ENCODE measurements at regions not wholly inside any gene's neighbourhood (a gene's known extent, or its start where the extent isn't known, plus 50 kb on each side); places are given as distances from the start of the nearest gene placed in this dataset.
A peak's percentile ranks its signal among the peaks of the same experiment; 100 is the strongest.
"Not testable (repeated sequence)": the region's sequence is repeated elsewhere in the genome, so short reads cannot be mapped to it uniquely, and the experiment has no call there.

DNA sequence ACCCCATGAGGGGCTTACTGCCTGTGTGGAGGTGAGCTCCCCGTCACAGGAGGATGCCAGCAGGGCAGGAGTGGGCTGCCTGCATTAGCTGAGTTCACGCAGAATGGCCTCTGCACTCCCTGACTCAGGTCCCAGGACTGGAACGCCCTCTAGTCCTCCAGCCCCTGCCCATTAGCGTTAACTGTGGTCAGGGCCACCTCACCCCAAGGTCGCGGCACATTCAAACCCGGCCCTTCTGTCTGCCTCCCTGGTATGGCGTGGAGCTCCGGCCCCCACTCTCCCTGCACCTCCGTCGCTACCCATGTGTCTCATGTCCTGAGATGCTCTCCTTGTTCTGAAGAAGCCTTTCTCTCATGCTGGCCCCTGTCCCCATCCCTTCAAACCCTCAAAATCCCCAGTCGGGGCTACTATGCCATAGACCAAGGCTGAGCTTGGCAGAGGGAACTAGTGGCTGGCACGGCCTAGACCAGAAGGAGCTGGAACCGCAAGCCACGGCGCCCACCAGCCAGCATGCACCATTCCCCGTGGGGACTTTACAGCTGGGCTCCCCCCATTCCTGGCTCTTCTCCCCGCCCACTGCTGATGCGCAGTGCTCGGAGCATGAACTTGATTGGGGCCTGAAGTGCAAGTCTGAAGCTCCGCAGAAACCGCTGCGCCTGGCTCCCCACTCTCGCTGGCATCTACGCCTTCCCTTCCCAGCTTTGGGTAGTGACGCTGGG, 79.5 kb upstream of the RTL6 start:
- DNase-seq (ENCODE audit: low read depth in 4 of 4, low spot score in 1 of 4), result no peak

GRCh38 chr22:44576311-44577260, 78.6 kb upstream of the RTL6 start:
- no peak for DNase-seq (ENCODE audit: low read depth in 4 of 4, low spot score in 1 of 4)

- no peak for DNase-seq (ENCODE audit: low read depth in 4 of 4, low spot score in 1 of 4)
Observed at GRCh38 chr22:44575381-44576268, 77.6 kb upstream of the RTL6 start.

DNA sequence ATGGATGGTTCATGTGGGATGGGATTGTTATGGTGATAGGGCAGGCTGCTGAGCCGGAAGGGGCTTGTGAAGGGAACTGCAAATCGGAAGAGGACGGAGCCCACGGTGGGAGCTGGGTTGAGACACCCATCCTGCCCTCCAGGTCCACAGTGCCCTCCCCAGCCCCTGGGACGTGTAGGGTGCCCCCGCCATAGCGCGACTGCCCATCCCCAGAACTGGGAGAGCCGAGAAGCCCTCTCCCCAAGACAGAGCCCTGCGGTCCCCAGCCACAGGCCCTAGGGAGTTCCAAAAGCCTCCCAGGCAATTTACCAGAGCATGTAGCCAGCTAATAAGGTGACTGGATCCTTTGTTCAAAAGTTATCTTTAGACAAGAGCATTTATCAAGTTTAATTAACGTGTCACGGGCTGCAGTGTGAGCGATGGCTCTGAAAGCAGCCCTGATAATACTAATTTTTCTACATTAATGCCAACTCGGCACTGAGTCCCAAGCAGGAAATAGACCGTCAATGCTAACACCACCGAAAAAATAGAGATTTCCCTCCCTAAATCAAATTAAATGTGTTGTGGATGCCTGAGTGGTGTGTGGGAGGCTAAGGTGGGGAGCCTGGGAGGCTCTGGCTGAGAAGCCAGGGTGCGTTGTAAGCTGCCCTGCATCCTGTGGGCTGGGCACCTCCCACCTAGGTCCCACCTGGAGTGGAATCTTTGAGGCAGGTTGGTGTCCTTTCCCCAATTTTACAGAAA, 76.8 kb upstream of the RTL6 start:
- DNase-seq (ENCODE audit: low read depth in 4 of 4, low spot score in 1 of 4), result no peak

DNA sequence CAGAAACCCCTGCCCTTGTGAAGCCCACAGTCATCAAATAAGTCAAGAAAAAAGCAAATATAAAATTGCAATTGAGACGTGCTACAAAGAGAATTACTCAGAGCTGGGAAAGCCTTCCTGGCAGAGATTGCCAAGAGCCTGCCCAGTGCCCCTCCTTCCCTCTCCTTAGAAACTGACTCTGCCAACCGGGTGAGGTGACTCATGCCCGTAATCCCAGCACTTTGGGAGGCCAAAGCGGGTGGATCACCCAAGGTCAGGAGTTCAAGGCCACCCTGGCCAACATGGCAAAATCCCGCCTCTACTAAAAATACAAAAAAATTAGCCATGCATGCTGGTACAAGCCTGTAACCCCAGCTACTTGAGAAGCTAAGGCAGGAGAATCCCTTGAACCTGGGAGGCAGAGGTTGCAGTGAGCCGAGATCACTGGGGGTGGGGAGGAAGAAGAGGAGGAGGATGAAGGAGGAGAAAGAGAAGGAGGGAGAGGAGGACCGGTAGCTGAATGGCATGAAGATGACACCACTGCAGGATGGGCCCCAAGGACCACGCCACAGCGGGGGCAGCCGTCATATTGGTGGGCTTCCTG, 76.1 kb upstream of the RTL6 start:
- DNase-seq (ENCODE audit: low read depth in 4 of 4, low spot score in 1 of 4), result no peak

DNA sequence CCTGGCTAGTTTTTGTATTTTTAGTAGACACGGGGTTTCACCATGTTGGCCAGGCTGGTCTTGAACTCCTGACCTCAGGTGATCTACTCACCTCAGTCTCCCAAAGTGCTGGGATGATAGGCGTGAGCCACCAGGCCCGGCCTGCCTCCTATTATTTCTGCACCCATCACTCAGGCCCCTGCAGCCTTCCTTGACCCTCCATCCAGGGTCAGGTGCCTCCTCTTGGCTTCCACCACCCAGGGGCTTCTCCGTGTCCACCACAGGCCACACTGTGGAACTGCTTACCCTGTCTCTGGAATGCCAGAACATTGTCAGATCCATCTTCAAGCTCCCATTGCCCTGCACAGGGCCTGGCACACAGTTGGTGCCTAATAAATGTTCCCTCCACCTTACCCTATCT, 75.4 kb upstream of the RTL6 start:
- no peak for DNase-seq (ENCODE audit: low read depth in 4 of 4, low spot score in 1 of 4)

GRCh38 chr22:44572414-44573207, 74.6 kb upstream of the RTL6 start:
- no peak for DNase-seq (ENCODE audit: low read depth in 4 of 4, low spot score in 1 of 4)

DNA sequence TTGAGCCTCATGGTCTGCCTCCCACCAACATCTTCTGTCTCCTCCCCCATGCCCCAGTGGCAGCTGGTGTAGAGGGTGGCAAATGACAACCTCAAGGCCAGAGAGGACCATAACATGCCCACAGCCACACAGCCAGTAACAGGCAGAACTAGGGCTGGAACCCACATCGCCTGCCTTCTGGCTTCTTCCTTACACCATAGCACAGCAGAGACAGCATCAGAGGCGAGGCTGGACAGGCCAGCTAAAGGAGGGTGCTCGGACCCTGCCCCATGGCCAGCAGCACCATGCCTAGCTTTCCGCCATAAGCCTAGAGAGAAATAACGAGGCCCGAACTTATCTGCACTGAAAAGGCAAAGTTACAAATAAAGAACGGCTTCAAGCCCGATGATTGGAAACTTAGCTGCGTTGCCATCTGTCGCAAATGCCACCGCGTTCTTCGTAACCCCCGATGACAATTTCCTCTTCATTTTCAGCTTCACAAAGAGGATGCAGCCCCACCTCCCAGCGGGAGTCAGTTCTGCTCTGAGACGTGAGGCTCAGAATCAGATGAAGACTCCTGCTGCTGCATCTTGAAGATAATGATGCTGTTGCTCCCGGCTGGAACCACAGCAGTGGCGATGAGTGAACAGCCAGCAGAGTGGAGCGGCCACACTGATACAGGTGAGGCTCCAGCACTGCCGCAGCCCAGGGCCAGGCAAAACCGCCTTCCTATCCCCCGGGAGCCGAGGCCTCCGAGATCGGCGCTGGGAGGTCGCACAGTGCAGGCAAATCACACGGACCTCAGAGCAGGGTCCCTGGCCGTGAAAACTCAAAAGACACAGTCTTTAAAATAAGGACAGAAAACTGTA, 73.8 kb upstream of the RTL6 start:
- DNase-seq (ENCODE audit: low read depth in 4 of 4, low spot score in 1 of 4), result no peak

DNA sequence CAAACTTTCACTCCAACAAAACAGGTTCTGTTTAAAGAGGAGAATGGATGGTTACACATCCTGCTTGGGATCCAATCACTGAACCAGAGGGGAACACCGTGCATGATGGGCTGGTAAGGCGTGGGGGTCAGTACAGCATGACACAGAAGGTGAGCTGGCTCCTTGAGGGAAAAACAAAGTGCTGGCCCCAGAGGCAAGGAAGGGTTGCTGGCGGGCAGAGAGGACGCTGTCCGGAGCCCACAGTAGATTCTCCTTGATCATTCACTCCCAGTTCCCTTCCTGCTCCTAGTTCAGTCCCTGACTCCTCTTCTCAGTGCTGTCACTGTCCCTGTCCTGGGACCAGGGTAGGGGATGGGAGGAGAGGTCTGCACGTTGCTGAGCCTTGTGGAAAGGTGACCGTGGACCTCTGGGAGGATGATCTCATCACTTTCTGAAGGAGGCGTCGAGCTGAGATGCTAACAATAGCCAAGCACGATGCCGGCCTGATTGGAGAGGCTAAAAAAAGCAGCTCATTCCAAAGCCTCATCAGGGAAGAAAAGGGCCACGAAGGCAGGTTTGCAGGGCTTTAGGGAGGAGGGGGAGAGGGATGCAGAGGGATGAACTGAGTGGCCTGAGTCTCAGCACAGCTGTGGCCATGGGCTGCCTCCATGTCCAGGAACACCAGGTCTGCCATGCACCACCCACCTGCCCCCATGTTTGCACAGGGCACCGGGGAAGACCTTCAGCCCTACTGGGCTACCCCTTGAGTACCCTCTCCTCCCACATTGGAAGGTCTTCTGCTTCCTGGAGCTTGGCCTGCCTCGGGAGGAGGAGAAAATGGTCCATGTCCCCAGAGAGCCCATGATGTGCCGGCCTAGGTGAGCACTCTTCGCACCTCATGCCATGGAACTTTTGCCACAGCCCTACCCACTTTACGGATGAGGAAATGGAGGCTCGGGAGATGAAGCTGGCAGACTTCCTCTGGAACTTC, 72.7 kb upstream of the RTL6 start:
- no peak for DNase-seq (ENCODE audit: low read depth in 4 of 4, low spot score in 1 of 4)

- no peak for DNase-seq (ENCODE audit: low read depth in 4 of 4, low spot score in 1 of 4)
Observed at GRCh38 chr22:44569561-44569991, 71.5 kb upstream of the RTL6 start.

DNA sequence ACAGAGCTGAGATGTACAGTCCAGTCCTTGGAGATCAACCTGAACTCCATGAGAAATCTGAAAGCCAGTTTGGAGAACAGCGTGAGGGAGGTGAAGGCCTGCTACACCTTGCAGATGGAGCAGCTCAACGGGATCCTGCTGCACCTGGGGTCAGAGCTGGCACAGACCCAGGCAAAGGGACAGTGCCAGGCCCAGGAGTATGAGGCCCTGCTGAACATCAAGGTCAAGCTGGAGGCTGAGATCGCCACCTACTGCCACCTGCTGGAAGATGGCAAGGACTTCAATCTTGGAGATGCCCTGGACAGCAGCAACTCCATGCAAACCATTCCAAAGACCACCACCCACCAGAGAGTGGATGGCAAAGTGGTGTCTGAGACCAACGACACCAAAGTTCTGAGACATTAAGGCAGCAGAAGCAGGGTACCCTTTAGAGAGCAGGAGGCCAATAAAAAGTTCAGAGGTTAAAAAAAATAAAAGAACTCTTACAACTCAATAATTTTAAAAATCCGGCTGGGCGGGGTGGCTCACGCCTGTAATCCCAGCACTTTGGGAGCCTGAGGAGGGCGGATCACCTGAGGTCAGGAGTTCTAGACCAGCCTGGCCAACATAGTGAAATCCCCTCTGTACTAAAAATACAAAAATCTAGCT, 69.9 kb upstream of the RTL6 start:
- peak; percentile 11 to 21 (median 13) for DNase-seq (ENCODE audit: low read depth in 4 of 4, low spot score in 1 of 4)

- DNase-seq (ENCODE audit: low read depth in 4 of 4, low spot score in 1 of 4), result not testable (repeated sequence)
Observed at GRCh38 chr22:44567378-44567841, 69.4 kb upstream of the RTL6 start.

DNA sequence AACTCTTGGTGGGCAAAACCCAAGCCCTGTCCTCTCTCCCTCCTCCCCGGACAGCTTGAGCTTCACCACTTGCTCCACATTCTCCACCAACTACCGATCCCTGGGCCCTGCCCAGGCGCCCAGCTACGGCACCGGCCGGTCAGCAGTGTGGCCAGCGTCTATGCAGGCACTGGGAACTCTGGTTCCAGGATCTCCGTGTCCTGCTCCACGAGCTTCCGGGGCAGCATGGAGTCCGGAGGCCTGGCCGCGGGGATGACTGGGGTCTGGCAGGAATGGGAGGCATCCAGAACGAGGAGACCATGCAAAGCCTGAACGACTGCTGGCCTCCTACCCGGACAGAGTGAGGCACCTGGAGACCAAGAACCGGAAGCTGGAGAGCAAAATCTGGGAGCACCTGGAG, 68.9 kb upstream of the RTL6 start:
- no peak for DNase-seq (ENCODE audit: low read depth in 4 of 4, low spot score in 1 of 4)

DNA sequence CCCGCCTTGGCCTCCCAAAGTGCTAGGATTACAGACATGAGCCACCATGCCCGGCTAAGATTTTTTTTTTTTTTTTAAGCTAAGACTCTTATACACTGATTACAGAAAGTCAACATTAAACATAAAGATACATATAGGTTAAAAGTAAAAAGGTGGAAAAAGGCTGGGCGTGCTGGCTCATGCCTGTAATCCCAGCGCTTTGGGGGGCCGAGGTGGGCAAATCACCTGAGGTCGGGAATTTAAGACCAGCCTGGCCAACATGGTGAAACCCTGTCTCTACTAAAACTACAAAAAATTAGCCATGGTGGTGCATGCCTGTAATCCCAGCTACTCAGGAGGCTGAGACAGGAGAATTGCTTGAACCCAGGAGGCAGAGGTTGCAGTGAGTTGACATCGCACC, 64.6 kb upstream of the RTL6 start:
- not testable (repeated sequence) for DNase-seq (ENCODE audit: low read depth in 4 of 4, low spot score in 1 of 4)

- no peak for DNase-seq (ENCODE audit: low read depth in 4 of 4, low spot score in 1 of 4)
Observed at GRCh38 chr22:44561139-44561840, 63.3 kb upstream of the RTL6 start.

DNA sequence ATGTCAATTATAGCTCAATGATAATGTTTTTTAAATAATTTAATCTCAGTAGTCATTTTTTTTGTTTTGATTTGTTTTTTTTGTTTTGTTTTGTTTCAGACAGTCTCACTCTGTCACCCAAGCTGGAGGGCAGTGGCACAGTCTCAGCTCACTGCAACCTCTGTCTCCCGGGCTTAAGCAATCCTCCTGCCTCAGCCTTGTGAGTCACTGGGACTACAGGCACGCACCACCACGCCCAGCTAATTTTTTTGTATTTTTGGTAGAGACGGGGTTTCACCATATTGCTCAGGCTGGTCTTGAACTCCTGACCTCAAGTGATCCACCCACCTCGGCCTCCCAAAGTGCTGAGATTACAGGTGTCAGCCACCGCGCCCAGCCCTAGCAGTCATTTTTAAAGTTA, 60.6 kb upstream of the RTL6 start:
- DNase-seq (ENCODE audit: low read depth in 4 of 4, low spot score in 1 of 4), result not testable (repeated sequence)
